NCI-H2196 (cell line): ENCODE measurements at regions not wholly inside any gene's neighbourhood (a gene's known extent, or its start where the extent isn't known, plus 50 kb on each side); places are given as distances from the start of the nearest gene placed in this dataset.
"Not testable (repeated sequence)": the region's sequence is repeated elsewhere in the genome, so short reads cannot be mapped to it uniquely, and the experiment has no call there.

Experiments used
- DNase-seq: peaks from one replicate; lab custom pipeline; 2025; ENCODE audit not compliant: unreplicated experiment; lab: John Stamatoyannopoulos, UW

DNA sequence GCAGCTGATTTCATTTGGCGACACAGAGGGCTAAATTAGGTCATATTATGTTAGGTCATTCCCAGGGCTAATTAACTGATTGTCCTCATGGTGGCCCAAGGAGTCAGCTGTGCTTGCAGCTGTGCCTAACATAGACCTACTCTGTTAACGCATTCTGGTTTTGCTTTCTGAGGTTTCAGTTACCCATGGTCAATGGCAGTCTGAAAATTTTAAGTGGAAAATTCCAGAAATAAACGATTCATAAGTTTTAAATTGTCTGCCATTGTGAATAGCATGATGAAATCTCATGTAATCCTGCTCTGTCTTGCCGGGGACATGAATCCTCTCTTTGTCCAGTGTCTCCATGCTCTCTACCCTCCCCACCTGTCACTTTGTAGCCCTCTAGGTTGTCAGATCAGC, 168.7 kb downstream of the KCNS3 start:
- DNase-seq: no peak

GRCh38 chr2:18046558-18047212, 168.2 kb downstream of the KCNS3 start:
- no peak for DNase-seq

DNA sequence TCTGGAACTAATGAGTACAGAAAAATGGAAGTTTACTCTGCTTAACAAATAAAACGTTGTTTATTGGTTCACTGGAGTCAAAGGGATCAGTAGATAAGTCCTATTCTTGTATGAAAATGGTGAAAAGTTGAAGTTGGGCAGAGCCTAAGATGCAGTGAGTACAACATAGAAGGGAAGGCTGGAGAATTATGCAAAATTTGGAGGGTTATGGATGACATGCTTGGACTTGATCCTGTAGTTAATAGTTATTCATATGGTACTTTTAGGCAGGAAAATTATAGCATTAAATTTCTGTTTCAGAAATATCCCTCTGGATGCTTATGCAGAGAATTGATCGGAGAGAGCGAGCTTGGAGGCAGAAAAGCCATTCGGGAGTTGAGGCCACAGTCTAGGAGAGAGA, 167.6 kb downstream of the KCNS3 start:
- no peak for DNase-seq

DNA sequence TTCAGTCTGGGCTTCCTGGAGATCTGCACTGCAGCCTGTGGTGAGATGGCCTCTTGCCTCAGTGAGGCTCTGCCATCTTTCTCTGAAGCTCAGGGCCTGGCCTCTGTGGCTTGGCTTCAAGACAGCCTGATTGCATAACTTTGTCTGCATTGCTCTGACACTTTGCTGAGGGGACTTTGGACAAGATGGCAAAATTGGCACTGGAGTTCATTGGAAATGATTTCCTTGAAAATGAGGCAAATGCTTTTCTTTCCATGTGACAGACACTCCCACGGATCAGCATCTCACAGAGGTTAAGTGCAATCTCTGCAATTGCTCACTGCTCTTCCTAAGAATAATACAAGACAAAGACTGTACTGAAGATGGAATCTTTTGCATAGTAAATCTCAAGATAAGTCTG, 166.8 kb downstream of the KCNS3 start:
- no peak for DNase-seq

DNA sequence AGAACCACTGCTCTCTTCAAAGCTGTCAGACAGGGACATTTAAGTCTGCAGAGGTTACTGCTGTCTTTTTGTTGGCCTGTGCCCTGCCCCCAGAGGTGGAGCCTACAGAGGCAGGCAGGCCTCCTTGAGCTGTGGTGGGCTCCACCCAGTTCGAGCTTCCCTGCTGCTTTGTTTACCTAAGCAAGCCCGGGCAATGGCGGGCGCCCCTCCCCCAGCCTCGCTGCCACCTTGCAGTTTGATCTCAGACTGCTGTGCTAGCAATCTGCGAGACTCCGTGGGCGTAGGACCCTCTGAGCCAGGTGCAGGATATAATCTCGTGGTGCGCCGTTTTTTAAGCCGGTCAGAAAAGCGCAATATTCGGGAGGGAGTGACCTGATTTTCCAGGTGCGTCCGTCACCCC, 138.9 kb downstream of the KCNS3 start:
- not testable (repeated sequence) for DNase-seq

DNA sequence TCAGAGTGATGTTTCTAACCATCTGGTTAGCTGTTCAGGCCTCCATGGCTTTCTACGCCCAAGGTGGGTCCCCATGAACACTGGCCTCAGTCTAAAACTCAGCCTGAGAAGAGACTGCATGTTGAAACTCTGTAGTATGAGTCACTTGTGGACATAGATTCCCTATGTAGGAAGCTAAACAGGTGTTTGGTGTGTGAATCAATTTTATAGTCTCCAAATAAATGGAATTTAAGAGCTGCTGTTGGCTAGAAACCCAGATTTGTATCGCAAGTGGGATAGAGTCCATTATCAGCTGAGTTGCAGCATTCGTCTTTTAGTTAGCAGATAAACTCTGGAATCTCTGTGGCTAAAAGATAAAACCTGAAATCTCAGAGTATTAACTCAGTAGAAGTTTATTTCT, 131.4 kb downstream of the KCNS3 start:
- DNase-seq: no peak

DNA sequence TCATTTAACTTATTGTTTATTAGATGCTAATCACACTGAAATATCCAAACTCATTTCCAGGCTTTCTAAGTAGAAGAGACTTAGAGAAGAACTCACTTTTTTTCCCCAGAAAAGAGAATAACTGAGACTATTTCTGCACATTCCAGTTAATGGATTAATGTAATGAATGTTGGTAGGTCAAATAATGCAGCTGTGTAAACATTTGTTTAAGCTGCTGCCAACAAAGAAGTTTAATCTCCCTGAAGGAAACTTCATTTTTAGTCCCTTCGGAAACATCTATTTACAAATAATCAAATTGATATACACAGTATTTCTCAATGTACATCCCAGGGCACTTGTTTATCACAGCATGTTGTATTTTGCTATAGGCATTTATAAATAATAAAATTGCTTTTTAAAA, 126.9 kb downstream of the KCNS3 start:
- DNase-seq: no peak

DNA sequence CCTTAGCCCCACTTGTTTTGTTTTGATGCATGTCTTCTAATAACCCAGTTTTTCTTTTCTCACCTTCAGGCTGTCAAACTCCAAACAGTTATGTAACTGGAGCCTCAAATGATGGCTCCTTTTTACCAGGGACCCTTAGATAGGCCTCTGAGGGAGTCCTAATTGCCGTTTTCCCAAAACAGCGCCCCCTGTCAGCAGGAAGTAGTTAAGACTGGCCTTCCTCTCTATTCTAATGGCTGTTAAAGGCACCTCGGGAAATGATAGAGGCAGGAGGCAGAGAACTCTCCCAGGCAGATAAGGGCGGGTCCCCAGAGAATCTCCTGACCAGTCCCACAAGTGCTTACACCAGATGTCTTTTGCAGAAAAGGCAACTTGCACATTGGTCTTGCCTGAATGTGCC, 123.2 kb downstream of the KCNS3 start:
- DNase-seq: no peak

GRCh38 chr2:17996978-17997377, 118.5 kb downstream of the KCNS3 start:
- no peak for DNase-seq

DNA sequence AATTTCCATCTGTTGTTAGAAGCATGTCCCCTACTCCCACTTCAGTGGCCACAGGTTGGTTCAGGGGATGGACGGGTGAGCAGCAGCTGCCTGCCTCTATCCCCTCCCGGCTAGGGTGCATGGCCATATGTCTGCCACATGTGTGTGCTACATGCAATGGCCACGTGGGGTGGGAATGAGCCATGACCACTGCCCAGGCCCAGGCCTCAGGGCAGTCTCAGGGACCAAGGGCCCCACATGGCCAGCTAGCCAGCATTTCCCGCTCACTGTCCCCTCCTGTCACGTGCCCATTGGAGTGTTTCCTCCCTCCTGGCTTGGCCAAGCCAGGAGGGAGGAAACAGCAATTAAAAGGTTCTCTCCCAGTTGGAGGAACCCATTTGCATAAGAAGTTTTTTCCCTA, 117.1 kb downstream of the KCNS3 start:
- no peak for DNase-seq
